PC-9 (cell line): ENCODE measurements at regions not wholly inside any gene's neighbourhood (a gene's known extent, or its start where the extent isn't known, plus 50 kb on each side); places are given as distances from the start of the nearest gene placed in this dataset.

Experiments used
- BruUV-seq: library from RNA; stranded (reverse); fragments of 400-500 nt; replicated peaks from 2 replicates; lab custom pipeline; 2021; lab: Mats Ljungman, UMichigan
- CTCF ChIA-PET: fragments of 300-600 bp; sonication (Branson Sonifier 250); formaldehyde crosslinking; loops from one replicate; lab custom pipeline; 2022; ENCODE audit warnings: antibody characterized with exemption; lab: Charles Lee
- POLR2A ChIA-PET: fragments of 300-600 bp; sonication (Branson Sonifier 250); formaldehyde crosslinking; loops from one replicate; lab custom pipeline; 2022; ENCODE audit warnings: antibody characterized with exemption; ENCODE audit not compliant: unreplicated experiment; lab: Charles Lee
- DNase-seq, 2 experiments: peaks; one replicate each; pipeline versions ENCODE4 v3.0.0 to v3.0.0-alpha.2; 2015 to 2022; ENCODE audit warnings: mixed read lengths in 1 of 2
- H2AFZ ChIP-seq: fragments of 200-600 bp; sonication (generic); 2 replicates; pipeline ENCODE4 v1.8.1; 2017; ENCODE audit warnings: antibody characterized with exemption
- H3F3A ChIP-seq: fragments of 200-600 bp; sonication (generic); 2 replicates; pipeline ENCODE4 v1.8.1; 2017; ENCODE audit warnings: antibody characterized with exemption, mild to moderate bottlenecking, low read depth; ENCODE audit not compliant: insufficient read depth
- H3K27ac ChIP-seq: fragments of 200-600 bp; sonication (generic); 2 replicates; pipeline ENCODE4 v1.6.1; 2016; ENCODE audit warnings: mixed run types
- H3K27me3 ChIP-seq: fragments of 200-600 bp; sonication (generic); 2 replicates; pipeline ENCODE4 v1.6.1; 2016; ENCODE audit warnings: low read depth, mixed run types; ENCODE audit not compliant: insufficient read depth
- H3K36me3 ChIP-seq: fragments of 200-600 bp; sonication (generic); 2 replicates; pipeline ENCODE4 v1.6.1; 2016; ENCODE audit warnings: low read depth, mixed run types
- H3K4me1 ChIP-seq: fragments of 200-600 bp; sonication (generic); replicated peaks from 2 replicates; pipeline ENCODE4 v1.6.1; 2016; ENCODE audit warnings: mixed run types; ENCODE audit not compliant: insufficient read depth
- H3K4me2 ChIP-seq: fragments of 200-600 bp; sonication (generic); 2 replicates; pipeline ENCODE4 v1.6.1; 2017; ENCODE audit warnings: mixed run types
- H3K4me3 ChIP-seq: fragments of 200-600 bp; sonication (generic); 2 replicates; pipeline ENCODE4 v1.6.1; 2016; ENCODE audit warnings: mixed run types
- H3K79me2 ChIP-seq: fragments of 200-600 bp; sonication (generic); 2 replicates; pipeline ENCODE4 v1.6.1; 2017; ENCODE audit warnings: low read depth, mixed run types
- H3K9me2 ChIP-seq: fragments of 200-600 bp; sonication (generic); 2 replicates; pipeline ENCODE4 v1.8.1; 2017; ENCODE audit warnings: mild to moderate bottlenecking; ENCODE audit not compliant: insufficient read depth
- H3K9me3 ChIP-seq: fragments of 200-600 bp; sonication (generic); 2 replicates; pipeline ENCODE4 v1.8.1; 2016; ENCODE audit warnings: low read depth; ENCODE audit not compliant: insufficient read depth
- H4K20me1 ChIP-seq: fragments of 200-600 bp; sonication (generic); 2 replicates; pipeline ENCODE4 v1.8.1; 2017; ENCODE audit not compliant: insufficient read depth
- EZH2 ChIP-seq: fragments of 200-600 bp; sonication (generic); IDR thresholded peaks from 2 replicates; pipeline ENCODE4 v1.8.0; 2017; ENCODE audit warnings: antibody characterized with exemption, low read depth
- intact Hi-C: fragments of 100-400 bp; cut with micrococcal nuclease; formaldehyde crosslinking; loops from one replicate; pipeline ENCODE4 v1.10.0; 2022; ENCODE audit not compliant: unreplicated experiment
- TF ChIP-seq, protein P1 (sequence below): fragments of 200-600 bp; sonication (generic); conservative IDR thresholded peaks from 2 replicates; pipeline ENCODE4 v1.6.1; 2017; ENCODE audit warnings: mixed run types, antibody characterized with exemption, mild to moderate bottlenecking, moderate library complexity

DNA sequence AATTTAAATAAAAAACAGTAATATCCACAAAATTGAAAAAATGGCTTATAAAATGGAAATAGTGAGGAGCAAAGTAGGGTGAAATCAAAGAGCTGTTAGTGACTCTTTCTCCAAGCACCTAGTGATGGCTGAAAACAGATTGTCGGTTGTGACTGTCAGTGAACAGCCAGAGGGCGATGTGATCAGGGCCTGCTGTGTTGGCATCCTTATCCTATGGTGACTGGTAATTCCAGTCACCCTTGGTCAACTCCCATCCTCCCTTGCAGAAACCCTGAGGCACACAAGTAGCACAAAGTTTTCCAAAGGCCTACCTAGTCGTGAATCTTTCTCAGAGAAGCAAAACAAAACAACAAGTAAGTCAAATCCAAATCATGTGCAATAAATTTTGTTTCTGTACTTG lies 599.8 kb upstream of the CXADR start:
- Histone ChIP-seq H3K4me1 (no peaks in the 10 kb centered on the region), H3F3A (no peaks in the 10 kb centered on the region), H3K4me2 (no peak overlapping the region), H4K20me1 (no peaks in the 10 kb centered on the region), H3K79me2 (no peaks in the 10 kb centered on the region), H3K4me3 (no peak overlapping the region), H3K9me3 (no peaks in the 10 kb centered on the region), H3K9me2 (no peaks in the 10 kb centered on the region), H3K27me3 (no peaks in the 10 kb centered on the region), H3K27ac (no peak overlapping the region), H2AFZ (no peak overlapping the region), H3K36me3 (no peaks in the 10 kb centered on the region)
- ChIA-PET POLR2A (no interaction called here), CTCF (no interaction called here)
- TF ChIP-seq EZH2: no peak
- TF ChIP-seq, protein P1, sequence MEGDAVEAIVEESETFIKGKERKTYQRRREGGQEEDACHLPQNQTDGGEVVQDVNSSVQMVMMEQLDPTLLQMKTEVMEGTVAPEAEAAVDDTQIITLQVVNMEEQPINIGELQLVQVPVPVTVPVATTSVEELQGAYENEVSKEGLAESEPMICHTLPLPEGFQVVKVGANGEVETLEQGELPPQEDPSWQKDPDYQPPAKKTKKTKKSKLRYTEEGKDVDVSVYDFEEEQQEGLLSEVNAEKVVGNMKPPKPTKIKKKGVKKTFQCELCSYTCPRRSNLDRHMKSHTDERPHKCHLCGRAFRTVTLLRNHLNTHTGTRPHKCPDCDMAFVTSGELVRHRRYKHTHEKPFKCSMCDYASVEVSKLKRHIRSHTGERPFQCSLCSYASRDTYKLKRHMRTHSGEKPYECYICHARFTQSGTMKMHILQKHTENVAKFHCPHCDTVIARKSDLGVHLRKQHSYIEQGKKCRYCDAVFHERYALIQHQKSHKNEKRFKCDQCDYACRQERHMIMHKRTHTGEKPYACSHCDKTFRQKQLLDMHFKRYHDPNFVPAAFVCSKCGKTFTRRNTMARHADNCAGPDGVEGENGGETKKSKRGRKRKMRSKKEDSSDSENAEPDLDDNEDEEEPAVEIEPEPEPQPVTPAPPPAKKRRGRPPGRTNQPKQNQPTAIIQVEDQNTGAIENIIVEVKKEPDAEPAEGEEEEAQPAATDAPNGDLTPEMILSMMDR: no peak
- no TSS peak for BruUV-seq
- DNase-seq: peak in 1 of 2 experiments; percentile 20
- intact Hi-C loops: loop anchor here (5.0 kb wide), 1 partner anchor 351 kb away; no protein-coding TSS in a partner anchor

DNA sequence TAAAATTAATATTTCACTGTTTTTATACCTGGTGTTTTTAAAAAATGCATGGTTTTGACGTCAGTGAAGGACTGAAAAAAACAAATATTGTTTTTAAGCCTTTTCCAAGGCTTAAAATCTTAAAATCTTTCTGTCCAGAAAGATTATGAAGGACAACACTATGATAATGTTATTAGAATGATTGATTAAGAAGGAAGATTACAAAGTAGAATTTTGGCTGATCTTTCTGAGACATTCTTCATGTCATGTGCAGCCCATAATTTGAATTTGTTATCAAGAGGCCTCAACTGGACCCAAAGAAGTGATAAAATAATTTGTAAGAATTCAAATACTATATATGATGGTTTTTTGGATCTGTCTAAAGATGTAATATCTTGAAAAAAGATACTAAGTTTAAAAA lies 584.4 kb upstream of the CXADR start:
- CTCF ChIA-PET: no interaction called here
- H3K4me3 ChIP-seq: no peak overlapping the region
- H3K9me2 ChIP-seq: no peaks in the 10 kb centered on the region
- H3K27me3 ChIP-seq: no peaks in the 10 kb centered on the region
- no peak overlapping the region for H2AFZ ChIP-seq
- no peak overlapping the region for H3K4me2 ChIP-seq
- BruUV-seq: no TSS peak
- H3F3A ChIP-seq: no peaks in the 10 kb centered on the region
- no peaks in the 10 kb centered on the region for H3K4me1 ChIP-seq
- TF ChIP-seq EZH2: no peak
- TF ChIP-seq, protein P1: no peak
- no peaks in the 10 kb centered on the region for H3K9me3 ChIP-seq
- intact Hi-C loops: no loop called here
- H3K79me2 ChIP-seq: no peaks in the 10 kb centered on the region
- DNase-seq: no peak
- POLR2A ChIA-PET: no interaction called here
- no peak overlapping the region for H3K27ac ChIP-seq
- no peaks in the 10 kb centered on the region for H4K20me1 ChIP-seq
- H3K36me3 ChIP-seq: no peaks in the 10 kb centered on the region

DNA sequence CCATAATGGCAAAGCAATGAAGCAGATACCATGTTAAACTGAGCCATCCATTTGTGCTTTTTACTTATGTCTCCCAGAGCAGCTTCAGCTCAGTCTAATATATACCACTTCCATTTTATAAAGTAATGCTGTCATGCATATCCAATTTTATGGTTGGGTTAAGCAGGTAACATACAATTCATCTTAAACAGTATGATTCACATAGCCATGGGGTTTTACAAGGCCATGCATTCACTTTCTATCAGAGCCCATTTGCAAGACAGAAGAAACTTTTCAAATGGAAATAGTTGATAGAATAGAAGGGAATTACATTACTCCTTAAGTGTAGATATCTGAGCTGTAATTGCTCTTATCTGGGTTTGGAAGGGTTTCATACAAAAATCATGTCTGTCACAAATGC lies 580.5 kb upstream of the CXADR start:
- DNase-seq: no peak
- no peak overlapping the region for H3K4me2 ChIP-seq
- H4K20me1 ChIP-seq: no peaks in the 10 kb centered on the region
- H3K79me2 ChIP-seq: no peaks in the 10 kb centered on the region
- POLR2A ChIA-PET: no interaction called here
- CTCF ChIA-PET: no interaction called here
- H3K4me3 ChIP-seq: no peak overlapping the region
- no TSS peak for BruUV-seq
- H3K4me1 ChIP-seq: no peaks in the 10 kb centered on the region
- no peaks in the 10 kb centered on the region for H3K9me2 ChIP-seq
- H3K27me3 ChIP-seq: no peaks in the 10 kb centered on the region
- intact Hi-C loops: no loop called here
- no peaks in the 10 kb centered on the region for H3K9me3 ChIP-seq
- H3F3A ChIP-seq: no peaks in the 10 kb centered on the region
- H3K36me3 ChIP-seq: no peaks in the 10 kb centered on the region
- no peak overlapping the region for H3K27ac ChIP-seq
- TF ChIP-seq, protein P1: no peak
- TF ChIP-seq EZH2: no peak
- H2AFZ ChIP-seq: no peak overlapping the region
